OCI-LY1 (cell line): ENCODE measurements at regions not wholly inside any gene's neighbourhood (a gene's known extent, or its start where the extent isn't known, plus 50 kb on each side); places are given as distances from the start of the nearest gene placed in this dataset.

ENCODE experiments used
- H2AFZ ChIP-seq: fragments of 200-600 bp; sonication (generic), shearing (Covaris generic); 2 replicates; pipeline ENCODE4 v1.6.0; 2014; ENCODE audit warnings: antibody characterized with exemption, mild to moderate bottlenecking, low read length
- H3F3A ChIP-seq: fragments of 200-600 bp; sonication (generic), shearing (Covaris generic); 2 replicates; pipeline ENCODE4 v1.6.0; 2014; ENCODE audit warnings: mild to moderate bottlenecking, antibody characterized with exemption, low read length, moderate library complexity; ENCODE audit not compliant: insufficient read depth
- H3K27ac ChIP-seq: fragments of 200-600 bp; sonication (generic); 2 replicates; pipeline ENCODE4 v1.5.1; 2014; ENCODE audit warnings: low read length, mixed run types, mild to moderate bottlenecking, low read depth; ENCODE audit not compliant: poor library complexity, severe bottlenecking
- H3K27me3 ChIP-seq: fragments of 200-600 bp; sonication (generic); 2 replicates; pipeline ENCODE4 v1.6.0; 2014; ENCODE audit warnings: antibody characterized with exemption, mild to moderate bottlenecking, low read length, moderate library complexity; ENCODE audit not compliant: insufficient read depth
- H3K36me3 ChIP-seq: fragments of 200-600 bp; sonication (generic); 2 replicates; pipeline ENCODE4 v1.6.1; 2014; ENCODE audit warnings: mild to moderate bottlenecking, antibody characterized with exemption, low read length, moderate library complexity, mixed read lengths; ENCODE audit not compliant: insufficient read depth
- H3K4me1 ChIP-seq: fragments of 200-600 bp; sonication (generic); 2 replicates; pipeline ENCODE4 v1.5.1; 2014; ENCODE audit warnings: mild to moderate bottlenecking, low read length, moderate library complexity; ENCODE audit not compliant: insufficient read depth, severe bottlenecking
- H3K4me2 ChIP-seq: fragments of 200-600 bp; sonication (generic), shearing (Covaris generic); 2 replicates; pipeline ENCODE4 v1.6.1; 2014; ENCODE audit warnings: low read length
- H3K4me3 ChIP-seq: fragments of 200-600 bp; sonication (generic); 2 replicates; pipeline ENCODE4 v1.5.1; 2014; ENCODE audit warnings: low read length, low read depth, mild to moderate bottlenecking, mixed read lengths; ENCODE audit not compliant: poor library complexity, severe bottlenecking
- H3K79me2 ChIP-seq: fragments of 200-600 bp; shearing (Covaris generic); 2 replicates; pipeline ENCODE4 v1.6.1; 2016; ENCODE audit warnings: mixed run types, low read length, mixed read lengths; ENCODE audit not compliant: insufficient read depth
- H3K9ac ChIP-seq: fragments of 200-600 bp; sonication (generic), shearing (Covaris generic); 2 replicates; pipeline ENCODE4 v1.6.1; 2014; ENCODE audit warnings: mild to moderate bottlenecking, low read length, mixed read lengths
- H3K9me2 ChIP-seq: fragments of 200-600 bp; sonication (generic), shearing (Covaris generic); 2 replicates; pipeline ENCODE4 v1.6.1; 2014; ENCODE audit warnings: low read depth, mild to moderate bottlenecking, low read length, mixed read lengths
- H3K9me3 ChIP-seq: fragments of 200-600 bp; shearing (Covaris generic); 2 replicates; pipeline ENCODE4 v1.6.1; 2014; ENCODE audit warnings: low read length, mixed read lengths
- H4K20me1 ChIP-seq: fragments of 200-600 bp; sonication (generic), shearing (Covaris generic); 2 replicates; pipeline ENCODE4 v1.6.0; 2016; ENCODE audit warnings: mild to moderate bottlenecking, low read length; ENCODE audit not compliant: insufficient read depth
- EZH2 ChIP-seq: fragments of 200-600 bp; sonication (generic), shearing (Covaris generic); IDR thresholded peaks from 2 replicates; pipeline ENCODE4 v1.8.0; 2017; ENCODE audit warnings: borderline replicate concordance, mixed run types, mild to moderate bottlenecking, antibody characterized with exemption, low read length, moderate library complexity, mixed read lengths
- TF ChIP-seq, protein P1 (sequence below): fragments of 200-600 bp; sonication (generic), shearing (Covaris generic); IDR thresholded peaks from 2 replicates; pipeline ENCODE4 v1.5.1; 2017; ENCODE audit warnings: mild to moderate bottlenecking, antibody characterized with exemption, low read length, moderate library complexity, mixed read lengths

DNA sequence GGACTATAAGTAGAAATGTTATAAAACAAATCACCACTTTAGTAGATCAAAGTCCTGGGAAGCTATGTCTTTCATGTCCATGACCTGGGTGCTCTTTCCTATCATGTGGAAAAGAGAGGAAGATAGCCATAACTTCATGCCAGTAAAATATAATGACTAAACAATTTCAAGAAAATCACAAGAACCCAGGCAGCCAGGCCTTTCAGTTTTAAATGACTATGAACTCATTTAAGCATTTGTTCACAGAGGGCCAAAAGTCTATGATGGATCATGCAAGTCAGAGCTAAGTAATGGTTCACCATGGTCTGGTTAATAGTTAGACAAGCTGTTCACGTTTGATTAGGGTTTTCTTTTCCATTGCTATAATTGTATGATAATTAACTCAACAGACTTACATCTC, 155.8 kb downstream of the PPARGC1A start:
- Histone ChIP-seq H3K9ac (no peak overlapping the region), H3F3A (no peaks in the 10 kb centered on the region), H4K20me1 (no peaks in the 10 kb centered on the region)

DNA sequence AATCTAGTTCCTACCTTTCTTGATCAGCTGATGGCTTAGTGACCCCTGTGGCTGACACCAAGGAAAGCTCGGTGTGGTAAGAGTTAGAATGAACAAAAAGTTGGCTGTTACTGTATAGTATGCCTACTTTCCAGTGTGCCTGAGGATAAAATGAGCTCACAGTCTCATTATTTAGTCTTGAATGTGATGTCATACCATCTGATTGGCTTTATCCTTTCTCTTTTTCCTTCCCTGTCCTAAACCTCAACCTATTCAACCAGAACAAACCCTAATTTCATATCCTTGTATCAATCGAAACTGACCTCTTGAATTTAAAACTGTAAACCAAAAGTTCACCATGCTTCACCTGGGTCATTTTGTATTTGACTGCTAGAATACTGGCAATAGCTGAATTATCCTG, 156.4 kb downstream of the PPARGC1A start:
- no peaks in the 10 kb centered on the region for H3F3A ChIP-seq
- H2AFZ ChIP-seq, result no peak overlapping the region
- no peaks in the 10 kb centered on the region for H4K20me1 ChIP-seq
- H3K9me2 ChIP-seq, result no peaks in the 10 kb centered on the region
- H3K9me3 ChIP-seq, result no peaks in the 10 kb centered on the region
- no peak overlapping the region for H3K27ac ChIP-seq
- H3K36me3 ChIP-seq, result no peaks in the 10 kb centered on the region
- no peak overlapping the region for H3K9ac ChIP-seq
- no peaks in the 10 kb centered on the region for H3K79me2 ChIP-seq
- TF ChIP-seq EZH2, result no peak
- TF ChIP-seq, protein P1, sequence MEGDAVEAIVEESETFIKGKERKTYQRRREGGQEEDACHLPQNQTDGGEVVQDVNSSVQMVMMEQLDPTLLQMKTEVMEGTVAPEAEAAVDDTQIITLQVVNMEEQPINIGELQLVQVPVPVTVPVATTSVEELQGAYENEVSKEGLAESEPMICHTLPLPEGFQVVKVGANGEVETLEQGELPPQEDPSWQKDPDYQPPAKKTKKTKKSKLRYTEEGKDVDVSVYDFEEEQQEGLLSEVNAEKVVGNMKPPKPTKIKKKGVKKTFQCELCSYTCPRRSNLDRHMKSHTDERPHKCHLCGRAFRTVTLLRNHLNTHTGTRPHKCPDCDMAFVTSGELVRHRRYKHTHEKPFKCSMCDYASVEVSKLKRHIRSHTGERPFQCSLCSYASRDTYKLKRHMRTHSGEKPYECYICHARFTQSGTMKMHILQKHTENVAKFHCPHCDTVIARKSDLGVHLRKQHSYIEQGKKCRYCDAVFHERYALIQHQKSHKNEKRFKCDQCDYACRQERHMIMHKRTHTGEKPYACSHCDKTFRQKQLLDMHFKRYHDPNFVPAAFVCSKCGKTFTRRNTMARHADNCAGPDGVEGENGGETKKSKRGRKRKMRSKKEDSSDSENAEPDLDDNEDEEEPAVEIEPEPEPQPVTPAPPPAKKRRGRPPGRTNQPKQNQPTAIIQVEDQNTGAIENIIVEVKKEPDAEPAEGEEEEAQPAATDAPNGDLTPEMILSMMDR, result no peak
- H3K27me3 ChIP-seq, result no peaks in the 10 kb centered on the region
- no peak overlapping the region for H3K4me3 ChIP-seq
- H3K4me1 ChIP-seq, result no peaks in the 10 kb centered on the region
- no peak overlapping the region for H3K4me2 ChIP-seq

More for the DNA sequence above, 155.8 kb downstream of the PPARGC1A start:
- Histone ChIP-seq H3K27ac (no peak overlapping the region), H2AFZ (no peak overlapping the region), H3K36me3 (no peaks in the 10 kb centered on the region), H3K27me3 (no peaks in the 10 kb centered on the region), H3K4me3 (no peak overlapping the region), H3K4me2 (no peak overlapping the region), H3K9me3 (no peaks in the 10 kb centered on the region), H3K4me1 (no peaks in the 10 kb centered on the region), H3K79me2 (no peaks in the 10 kb centered on the region), H3K9me2 (no peaks in the 10 kb centered on the region)
- TF ChIP-seq, protein P1, result no peak
- TF ChIP-seq EZH2, result no peak

DNA sequence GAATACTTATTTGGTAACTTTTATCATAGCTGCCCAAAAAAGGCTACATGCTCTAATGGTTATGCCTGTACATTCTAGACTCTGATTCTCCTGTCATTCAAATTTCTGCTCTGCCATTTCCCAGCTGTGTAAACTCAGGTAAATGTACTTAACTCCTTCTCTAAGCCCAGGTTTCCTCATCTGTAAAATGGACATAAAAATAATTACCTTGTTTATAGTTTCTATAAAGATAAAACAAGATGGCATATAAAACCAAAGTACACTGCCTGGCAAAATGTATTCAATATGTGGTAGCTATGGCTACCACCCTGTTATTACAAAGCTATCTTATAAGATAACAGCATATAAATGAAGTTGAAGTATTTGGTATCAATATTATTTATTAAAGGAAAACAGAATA, 158.8 kb downstream of the PPARGC1A start:
- H3K79me2 ChIP-seq, result no peaks in the 10 kb centered on the region
- H3K9me3 ChIP-seq, result no peaks in the 10 kb centered on the region
- H3K9me2 ChIP-seq, result no peaks in the 10 kb centered on the region
- H3K27me3 ChIP-seq, result no peaks in the 10 kb centered on the region
- H3K27ac ChIP-seq, result no peak overlapping the region
- no peak for TF ChIP-seq EZH2
- TF ChIP-seq, protein P1, result no peak
- H2AFZ ChIP-seq, result no peak overlapping the region
- no peaks in the 10 kb centered on the region for H3K4me1 ChIP-seq
- H3K4me3 ChIP-seq, result no peak overlapping the region
- H3K4me2 ChIP-seq, result no peak overlapping the region
- H4K20me1 ChIP-seq, result no peaks in the 10 kb centered on the region
- H3F3A ChIP-seq, result no peaks in the 10 kb centered on the region
- H3K36me3 ChIP-seq, result no peaks in the 10 kb centered on the region
- no peak overlapping the region for H3K9ac ChIP-seq
